COLO668 (cell line): ENCODE measurements at regions not wholly inside any gene's neighbourhood (a gene's known extent, or its start where the extent isn't known, plus 50 kb on each side); places are given as distances from the start of the nearest gene placed in this dataset.
A peak's percentile ranks its signal among the peaks of the same experiment; 100 is the strongest.
"Not testable (repeated sequence)": the region's sequence is repeated elsewhere in the genome, so short reads cannot be mapped to it uniquely, and the experiment has no call there.

Source experiments
- DNase-seq: peaks from one replicate; lab custom pipeline; 2025; ENCODE audit not compliant: unreplicated experiment; lab: John Stamatoyannopoulos, UW

DNA sequence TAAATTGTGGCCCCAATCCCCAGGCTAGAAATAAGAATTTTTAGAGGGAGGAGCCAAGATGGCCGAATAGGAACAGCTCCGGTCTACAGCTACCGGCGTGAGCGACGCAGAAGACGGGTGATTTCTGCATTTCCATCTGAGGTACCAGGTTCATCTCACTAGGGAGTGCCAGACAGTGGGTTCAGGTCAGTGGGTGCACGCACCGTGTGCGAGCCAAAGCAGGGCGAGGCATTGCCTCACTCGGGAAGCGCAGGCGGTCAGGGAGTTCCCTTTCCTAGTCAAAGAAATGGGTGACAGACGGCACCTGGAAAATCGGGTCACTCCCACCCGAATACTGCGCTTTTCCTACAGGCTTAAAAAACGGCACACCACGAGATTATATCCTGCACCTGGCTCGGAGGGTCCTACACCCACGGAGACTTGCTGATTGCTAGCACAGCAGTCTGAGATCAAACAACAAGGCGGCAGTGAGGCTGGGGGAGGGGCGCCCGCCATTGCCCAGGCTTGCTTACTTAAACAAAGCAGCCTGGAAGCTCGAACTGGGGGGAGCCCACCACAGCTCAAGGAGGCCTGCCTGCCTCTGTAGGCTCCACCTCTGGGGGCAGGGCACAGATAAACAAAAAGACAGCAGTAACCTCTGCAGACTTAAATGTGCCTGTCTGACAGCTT, 257.7 kb upstream of the MEIS1 start:
- DNase-seq, result not testable (repeated sequence)

DNA sequence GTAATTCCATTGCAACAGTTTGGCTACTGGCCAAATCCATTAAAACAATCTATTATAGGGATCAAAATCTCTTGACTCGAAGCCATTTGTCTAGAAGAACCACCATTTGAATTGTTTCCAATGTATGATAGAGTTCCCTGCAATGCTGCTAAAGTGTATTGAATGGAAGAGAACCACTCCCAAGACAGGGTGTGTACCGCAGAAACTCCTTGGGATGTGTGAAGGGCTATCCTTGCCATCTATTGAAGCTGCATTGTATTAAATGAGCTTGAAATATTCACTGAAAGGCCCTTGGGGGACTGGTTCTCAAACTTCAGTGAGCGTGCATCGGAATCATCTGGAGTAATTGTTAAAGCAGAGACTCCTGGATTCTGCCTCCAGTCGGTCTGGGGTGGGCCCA, 260.4 kb upstream of the MEIS1 start:
- no peak for DNase-seq

DNA sequence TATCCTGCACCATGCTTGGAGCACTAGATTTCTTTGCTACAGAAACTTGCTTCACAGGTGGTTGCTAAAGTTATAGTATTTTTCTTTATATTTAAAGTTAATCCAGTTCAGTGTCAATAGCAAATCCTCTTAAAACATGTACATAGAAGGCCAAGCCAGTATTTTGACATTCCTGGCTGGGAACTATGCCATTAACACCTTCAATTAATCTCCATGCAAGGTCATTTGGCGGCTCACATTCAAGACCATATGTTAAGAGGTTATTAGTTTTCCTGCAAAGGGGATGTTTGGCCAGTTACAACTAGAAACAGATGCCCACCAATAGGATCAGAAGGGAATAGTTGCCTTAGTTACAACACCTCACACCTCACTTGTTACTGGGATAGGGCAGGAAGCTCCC, 261.3 kb upstream of the MEIS1 start:
- DNase-seq, result no peak

DNA sequence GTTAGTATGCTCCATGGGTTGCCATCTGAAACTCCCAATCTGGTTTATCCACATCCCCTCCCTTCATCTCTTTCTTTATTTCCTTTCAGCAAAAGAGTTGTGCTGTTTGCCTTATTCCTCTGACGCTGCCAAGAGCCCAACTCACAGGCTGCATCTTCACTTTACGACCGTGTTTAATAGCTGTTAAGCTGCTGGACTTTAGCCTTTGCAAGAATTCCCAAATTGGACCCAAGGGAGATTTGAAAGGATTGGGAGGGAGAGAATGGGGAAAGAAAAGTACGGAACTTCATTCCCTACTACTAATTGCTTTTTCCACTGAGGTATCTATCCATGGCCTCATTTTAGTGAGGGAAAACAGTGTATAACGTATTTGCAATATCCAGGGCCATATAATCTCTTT, 263.4 kb upstream of the MEIS1 start:
- DNase-seq, result no peak

DNA sequence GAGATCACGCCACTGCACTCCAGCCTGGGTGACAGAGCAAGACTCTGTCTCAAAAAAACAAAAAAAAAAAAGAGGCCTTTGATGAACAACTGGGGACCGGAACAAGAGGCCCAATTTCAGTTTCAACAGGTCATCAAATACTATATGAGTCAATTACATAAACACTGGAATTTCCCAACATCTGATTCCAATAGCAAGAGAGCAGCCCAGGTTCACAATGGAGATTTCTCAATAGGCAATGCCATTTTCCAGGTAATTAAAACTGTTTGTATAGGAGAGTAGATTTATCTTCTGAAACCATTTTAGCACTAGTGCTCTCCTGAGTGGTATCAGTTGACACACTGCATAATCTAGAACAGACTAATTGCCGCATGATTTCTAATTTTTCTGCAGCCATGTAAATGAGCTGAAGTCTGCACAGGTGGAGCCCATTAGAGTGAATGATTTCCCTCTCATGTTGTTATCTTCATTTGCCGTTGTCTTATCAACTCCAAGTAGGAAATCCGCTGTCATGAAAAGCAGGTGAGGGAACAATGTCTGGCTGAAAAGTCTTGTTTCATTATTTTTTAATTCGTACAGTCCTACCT, 264.1 kb upstream of the MEIS1 start:
- DNase-seq, result peak; percentile 22

DNA sequence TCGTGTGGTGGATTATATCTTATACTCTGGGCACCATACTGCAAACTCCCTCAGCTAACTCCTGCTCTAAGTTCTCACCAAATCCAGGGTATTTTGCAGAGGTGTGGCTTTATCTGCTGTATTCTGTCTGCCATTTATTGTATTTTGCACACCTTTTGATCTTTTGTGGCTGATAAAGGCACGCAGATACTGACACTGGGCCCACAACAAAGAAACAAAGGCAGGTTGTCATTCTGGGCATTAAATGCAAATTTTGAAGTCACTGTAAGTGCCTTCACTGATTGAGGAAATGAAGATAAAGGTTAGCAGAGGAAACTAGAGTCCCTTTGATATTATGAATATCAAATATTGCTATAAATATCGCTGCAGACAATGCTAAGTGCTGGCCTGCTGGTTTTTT, 265.8 kb upstream of the MEIS1 start:
- DNase-seq, result no peak

DNA sequence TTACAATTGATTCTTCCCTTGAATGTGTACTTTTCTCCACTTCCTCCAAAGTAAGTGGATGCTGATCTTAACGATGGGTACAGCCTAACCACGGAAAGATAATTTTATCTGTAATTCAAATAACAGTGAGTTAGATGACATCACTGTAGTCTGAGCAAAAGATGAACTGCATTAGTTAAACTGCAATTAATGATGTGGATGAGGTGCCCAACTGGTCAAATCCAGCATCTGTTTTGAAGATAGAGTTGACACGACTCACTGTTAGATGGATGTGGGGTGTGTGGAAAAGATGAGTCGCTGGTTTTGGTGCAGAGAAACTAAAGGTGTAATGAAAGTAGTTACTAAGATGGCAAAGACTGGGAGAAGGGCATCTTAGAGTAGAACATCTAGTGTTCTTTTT, 270.5 kb upstream of the MEIS1 start:
- no peak for DNase-seq

DNA sequence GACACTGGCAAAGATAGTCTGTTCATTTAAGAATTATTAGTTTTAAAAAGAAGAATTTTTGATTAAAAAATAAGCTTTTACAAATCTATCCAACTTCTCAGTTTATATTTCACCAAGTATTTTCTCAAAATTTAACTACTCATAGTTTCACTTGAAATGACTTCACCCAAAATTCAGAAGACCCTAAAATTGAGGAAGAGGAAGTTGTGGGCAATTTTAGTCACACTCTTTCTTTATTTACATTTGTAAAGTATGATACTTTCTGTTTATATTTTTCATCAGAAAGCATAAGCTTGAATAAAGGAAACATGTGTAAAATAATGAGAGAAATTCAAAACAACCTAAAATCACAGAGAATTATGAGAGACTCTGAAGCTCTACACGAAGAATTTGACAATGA, 278.8 kb upstream of the MEIS1 start:
- DNase-seq, result no peak

DNA sequence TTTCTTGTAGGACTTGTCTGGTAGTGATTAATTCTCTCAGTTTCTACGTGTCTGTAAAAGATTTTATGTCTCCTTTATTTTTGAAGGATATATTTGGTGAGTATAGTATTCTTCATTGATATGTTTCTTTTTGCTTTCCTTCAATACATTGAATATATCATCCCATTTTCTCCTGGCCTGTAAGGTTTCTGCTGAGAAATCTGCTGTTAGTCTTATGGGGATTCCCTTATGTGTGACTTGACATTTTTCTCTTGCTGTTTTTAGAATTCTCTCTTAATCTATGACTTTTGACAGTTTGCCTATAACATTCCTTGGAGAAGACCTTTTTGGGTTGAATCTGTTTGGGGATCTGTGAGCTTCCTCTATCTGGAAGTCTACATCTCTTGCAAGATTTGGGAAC, 281.0 kb upstream of the MEIS1 start:
- DNase-seq, result no peak

DNA sequence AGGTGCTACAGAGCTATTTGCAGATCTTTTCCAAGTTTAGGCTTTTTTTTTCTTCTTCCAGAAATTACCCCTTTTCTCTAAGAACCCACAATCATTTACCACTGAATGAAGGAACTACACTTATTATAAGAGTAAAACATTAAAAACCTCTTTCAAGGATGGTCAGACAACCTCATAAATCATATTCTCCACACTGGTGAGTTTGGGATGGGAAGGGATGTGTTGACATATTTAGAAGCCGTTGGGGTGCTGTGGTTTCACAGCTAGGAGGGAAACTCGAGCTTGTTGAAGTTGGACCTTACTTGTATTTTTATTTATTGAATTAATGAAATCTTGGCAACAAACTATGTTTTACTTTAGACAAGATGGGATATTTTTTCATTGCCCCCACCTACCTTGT, 289.4 kb upstream of the MEIS1 start:
- DNase-seq, result no peak

DNA sequence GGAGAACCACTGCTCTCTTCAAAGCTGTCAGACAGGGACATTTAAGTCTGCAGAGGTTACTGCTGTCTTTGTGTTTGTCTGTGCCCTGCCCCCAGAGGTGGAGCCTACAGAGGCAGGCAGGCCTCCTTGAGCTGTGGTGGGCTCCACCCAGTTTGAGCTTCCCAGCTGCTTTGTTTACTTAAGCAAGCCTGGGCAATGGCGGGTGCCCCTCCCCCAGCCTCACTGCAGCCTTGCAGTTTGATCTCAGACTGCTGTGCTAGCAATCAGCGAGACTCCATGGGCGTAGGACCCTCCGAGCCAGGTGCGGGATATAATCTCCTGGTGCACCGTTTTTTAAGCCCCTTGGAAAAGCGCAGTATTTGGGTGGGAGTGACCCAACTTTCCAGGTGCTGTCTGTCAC, 290.6 kb upstream of the MEIS1 start:
- DNase-seq, result not testable (repeated sequence)

DNA sequence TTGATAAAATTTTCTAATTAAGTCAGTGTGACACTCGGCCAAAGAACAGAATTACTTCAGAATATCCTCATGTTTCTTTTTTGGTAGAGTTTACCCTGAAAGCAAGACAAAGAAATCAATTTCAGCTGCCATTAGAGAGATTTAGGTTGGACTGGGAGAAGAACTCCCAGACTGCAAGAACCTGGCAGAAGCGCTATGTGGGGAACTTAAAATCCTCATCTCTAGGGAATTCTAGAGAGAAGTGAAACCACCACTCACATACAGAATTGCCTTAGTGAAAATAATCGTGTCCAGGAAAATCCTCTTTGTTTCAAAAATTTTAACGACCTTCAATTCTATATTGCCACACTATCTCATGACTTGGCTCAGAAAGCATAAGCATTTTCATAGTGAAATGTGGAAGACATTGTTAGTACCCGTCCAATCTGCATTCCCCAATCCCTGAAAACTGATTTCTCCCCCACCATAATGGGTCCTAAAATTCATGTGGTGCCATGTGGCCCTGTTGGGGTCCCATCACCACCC, 297.3 kb upstream of the MEIS1 start:
- no peak for DNase-seq

DNA sequence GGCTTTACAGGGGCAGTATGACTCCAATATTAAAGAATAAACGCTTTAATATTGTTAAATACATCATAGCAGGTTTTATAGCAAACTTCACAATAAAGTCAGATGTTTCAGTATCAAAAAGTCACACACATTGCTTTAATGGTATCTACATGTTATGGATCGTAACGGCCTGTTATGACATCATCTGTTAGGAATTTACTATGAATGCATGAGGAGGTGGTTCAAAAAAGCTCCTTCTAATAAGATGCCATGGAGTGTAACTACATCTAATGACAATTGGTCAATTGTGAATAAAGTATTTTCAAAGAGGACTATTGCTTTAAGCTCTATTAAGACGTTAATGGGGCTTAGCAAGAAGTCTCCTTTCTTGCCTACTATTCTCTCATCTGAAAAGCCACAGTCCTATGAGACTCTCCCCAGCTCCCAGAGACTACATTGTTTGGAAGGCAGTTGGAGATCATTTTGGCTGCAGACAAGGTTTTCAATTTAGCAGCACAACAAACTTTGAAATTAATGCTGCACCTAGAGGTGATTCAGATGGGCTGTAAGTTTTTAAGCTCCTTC, 300.7 kb upstream of the MEIS1 start:
- no peak for DNase-seq

DNA sequence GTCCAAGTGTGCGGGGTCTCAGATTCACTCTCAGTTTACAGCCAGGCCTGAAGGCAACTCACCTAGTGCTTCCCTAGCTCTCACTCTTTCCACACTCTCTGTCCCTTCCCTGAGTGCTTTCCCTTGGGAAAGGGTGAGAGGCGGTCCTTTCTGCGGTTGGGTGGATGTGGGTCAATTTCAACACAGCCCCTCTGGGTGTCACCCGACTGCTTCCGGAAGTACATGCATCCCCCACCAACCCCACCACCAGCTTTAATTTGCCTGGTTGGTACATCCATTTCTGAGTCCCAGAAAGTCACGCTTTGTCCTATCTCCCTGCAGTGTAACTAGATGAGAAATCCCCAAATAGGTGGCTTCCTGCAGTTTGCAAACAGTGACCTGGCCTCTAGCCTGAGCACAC, 307.3 kb upstream of the MEIS1 start:
- no peak for DNase-seq

DNA sequence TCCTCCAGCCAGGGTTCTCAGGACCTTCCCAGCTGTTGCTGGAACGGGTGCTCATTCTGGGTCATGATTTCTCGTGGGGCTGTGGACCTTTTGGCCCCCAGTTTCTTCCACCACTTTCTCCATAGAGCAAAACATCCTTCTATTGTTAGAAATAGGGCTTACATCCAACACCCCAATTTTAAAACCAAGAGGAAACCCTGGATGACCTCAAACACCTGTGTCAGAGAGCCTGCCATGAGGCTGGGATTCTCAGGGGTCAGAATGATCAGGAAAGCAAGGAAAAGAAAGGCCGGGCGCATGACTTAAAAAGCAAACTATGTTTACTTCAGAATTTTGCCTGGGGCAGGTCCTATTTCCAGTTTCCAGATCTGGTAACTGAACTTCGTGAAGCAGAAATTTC, 307.9 kb upstream of the MEIS1 start:
- no peak for DNase-seq

DNA sequence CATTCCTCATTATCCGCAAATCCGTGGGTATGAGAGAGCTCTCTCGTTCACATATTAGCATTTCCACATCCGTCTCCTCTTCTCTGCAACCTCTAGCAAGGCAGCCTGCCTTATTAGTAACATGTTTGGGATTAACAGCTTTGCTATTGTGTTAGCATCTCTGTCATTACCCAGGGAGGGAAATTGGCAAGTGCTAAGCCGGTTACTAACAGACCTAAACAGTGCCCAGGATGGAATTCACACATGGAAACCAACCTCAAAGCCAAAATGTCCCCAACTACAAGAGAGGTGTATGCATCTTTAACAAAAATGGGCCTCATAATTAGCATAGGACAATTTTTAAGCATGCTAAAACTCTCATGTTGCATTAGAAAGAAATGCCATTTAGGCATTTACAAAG, 309.0 kb upstream of the MEIS1 start:
- no peak for DNase-seq

DNA sequence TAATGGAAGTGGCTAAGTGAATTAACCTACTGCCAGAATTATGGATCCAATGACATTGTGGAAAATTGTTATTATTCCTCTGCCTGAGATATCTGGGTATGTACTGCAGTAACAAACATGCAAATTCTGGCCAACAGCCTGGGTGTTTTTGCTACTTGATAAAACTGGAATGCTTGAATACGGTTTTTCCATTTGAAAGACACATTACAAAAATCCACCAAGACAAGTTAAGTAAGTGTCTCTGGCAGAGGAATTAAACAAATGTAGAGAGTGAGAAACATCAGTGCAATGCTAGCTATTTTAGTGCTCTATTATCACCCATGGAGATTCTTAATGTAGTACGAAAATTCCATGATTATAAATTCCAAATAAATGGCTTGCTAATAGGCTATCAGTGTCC, 312.4 kb upstream of the MEIS1 start:
- DNase-seq, result no peak

DNA sequence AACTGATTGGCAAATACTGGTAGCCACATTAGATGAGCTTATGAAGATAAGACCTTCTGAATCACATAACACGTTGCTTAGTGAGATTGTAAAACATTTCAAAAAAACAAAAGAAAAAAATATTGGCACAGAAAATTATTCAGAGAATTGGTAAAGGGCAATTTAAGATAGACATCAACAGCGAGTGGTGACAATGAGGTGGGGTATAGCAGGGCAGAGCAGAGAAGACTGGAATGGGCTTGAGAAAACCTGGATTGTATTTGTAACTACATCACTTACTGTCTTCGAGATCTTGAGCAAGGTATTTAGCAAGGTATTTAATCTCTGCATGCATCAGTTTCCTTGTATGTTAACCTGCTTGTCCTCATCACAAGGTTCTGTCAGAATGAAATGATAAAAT, 313.0 kb upstream of the MEIS1 start:
- DNase-seq, result no peak

DNA sequence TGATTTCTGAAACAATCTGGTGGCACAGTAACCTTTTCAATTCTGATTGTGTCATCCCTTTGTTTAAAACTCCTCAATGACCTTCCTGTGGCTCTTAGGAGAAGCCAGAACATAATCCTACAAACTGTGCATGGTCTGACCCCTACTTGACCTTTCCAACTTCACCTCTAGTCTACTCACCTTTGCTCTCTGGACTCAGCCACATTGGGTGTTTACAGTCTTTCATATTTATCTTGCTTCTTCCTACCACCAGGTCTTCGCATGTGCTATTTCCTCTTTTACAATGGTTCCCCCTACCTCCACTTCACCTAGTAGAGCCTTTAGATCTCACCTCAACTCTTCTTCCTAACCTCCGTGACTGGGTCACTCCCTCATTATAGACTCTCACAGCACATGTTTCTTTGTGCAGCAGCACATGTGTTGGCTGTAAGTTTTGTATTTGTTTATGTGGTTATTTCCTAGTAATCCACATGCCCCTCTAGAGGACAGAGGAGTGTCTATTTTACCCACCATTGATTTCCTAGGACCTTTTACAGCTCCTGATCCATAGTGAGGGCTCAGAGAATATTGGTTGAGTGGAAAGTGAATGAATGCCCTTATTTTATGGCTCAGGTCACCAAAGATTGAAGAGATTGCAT, 320.8 kb upstream of the MEIS1 start:
- DNase-seq, result no peak

DNA sequence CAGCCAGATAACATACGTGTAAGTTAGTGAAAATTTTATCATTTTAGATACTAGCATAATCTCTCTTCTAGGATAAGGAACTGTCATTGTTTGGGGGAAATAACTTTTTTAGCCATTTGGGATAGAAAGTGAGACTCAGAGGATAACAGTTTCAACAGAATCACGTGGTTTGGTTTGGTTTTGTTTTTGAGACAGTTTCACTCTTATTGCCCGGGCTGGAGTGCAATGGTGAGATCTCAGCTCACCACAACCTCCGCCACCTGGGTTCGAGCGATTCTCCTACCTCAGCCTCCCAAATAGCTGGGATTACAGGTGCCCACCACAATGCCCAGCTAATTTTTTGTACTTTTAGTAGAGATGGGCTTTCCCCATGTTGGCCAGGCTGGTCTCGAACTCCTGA, 323.2 kb upstream of the MEIS1 start:
- no peak for DNase-seq

DNA sequence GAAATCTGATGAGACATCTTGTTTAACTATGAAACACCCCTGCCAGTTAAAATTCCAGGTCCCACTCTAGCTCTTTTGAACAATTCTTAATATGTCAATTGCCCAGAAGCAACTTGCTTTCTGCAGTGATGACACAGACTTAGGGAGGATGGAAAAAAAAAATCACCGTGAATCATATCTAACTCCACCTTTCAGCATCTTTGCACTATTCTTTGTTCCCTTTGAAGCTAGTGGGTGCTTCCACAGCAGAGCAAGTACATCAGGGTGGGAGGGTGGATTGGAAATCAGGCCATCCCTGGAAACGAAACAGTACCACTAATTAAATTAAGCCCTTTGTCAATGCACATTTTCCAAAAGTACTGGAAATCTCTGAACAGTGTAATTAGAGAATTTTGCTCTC, 324.3 kb upstream of the MEIS1 start:
- no peak for DNase-seq

DNA sequence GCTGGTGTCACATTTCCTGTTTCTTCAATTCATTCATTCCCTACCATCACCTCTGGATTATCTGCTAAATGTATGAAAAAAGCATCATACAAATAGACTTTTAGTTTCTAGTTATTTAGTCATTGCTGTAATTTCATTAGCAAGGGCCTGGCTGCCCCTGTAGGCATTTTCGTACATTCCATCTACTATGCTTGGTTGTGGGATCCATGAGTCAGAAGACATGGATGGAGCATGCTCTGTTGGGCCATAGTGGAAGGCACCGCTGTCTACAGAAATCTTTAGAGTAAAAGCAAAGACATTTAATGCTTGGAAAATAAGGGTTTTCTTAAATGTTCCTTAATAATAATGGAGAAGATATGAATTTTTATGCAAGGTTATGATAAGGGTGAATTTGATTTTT, 324.8 kb upstream of the MEIS1 start:
- no peak for DNase-seq
